Upper lobe of left lung (tissue), 4 donors: ENCODE measurements at regions not wholly inside any gene's neighbourhood (a gene's known extent, or its start where the extent isn't known, plus 50 kb on each side); places are given as distances from the start of the nearest gene placed in this dataset.

Experiments used
- POLR2A ChIP-seq, 4 donors: fragments of 450-650 bp; IDR thresholded peaks; one replicate each; pipeline ENCODE4 v1.5.1; 2016 to 2017; ENCODE audit warnings: antibody characterized with exemption in 4 of 4, mild to moderate bottlenecking in 2 of 4
- POLR2AphosphoS5 ChIP-seq, 2 donors: sonication (generic); formaldehyde crosslinking; IDR thresholded peaks; one replicate each; pipeline ENCODE4 v1.5.1; 2017; ENCODE audit warnings: antibody characterized with exemption in 2 of 2
- TF ChIP-seq, protein P1 (sequence below), 6 experiments: fragments of 450-650 bp in 4 of 6; fragments of 200-600 bp in 2 of 6; sonication (generic) in 2 of 6; IDR thresholded peaks; one replicate each; pipeline ENCODE4 v1.5.1; 2016 to 2019; ENCODE audit warnings: antibody characterized with exemption in 6 of 6

DNA sequence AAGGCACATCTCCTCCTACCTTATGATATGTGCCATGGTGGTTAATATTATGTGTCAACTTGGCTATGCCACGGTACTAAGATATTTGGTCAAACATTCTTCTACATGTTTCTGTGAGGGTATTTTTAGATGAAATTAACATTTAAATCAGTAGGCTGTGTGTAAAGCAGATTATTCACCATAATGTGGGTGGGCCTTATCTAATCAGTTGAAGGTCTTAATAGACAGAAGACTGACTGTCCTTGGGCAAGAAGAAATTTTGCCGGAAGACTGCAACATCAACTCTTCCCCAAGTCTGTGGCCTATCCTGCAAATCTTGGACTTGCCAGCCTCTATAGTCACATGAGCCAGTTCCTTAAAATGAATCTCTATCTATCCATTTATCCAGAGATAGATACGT, 380.1 kb upstream of the DDI1 start:
- TF ChIP-seq, protein P1, sequence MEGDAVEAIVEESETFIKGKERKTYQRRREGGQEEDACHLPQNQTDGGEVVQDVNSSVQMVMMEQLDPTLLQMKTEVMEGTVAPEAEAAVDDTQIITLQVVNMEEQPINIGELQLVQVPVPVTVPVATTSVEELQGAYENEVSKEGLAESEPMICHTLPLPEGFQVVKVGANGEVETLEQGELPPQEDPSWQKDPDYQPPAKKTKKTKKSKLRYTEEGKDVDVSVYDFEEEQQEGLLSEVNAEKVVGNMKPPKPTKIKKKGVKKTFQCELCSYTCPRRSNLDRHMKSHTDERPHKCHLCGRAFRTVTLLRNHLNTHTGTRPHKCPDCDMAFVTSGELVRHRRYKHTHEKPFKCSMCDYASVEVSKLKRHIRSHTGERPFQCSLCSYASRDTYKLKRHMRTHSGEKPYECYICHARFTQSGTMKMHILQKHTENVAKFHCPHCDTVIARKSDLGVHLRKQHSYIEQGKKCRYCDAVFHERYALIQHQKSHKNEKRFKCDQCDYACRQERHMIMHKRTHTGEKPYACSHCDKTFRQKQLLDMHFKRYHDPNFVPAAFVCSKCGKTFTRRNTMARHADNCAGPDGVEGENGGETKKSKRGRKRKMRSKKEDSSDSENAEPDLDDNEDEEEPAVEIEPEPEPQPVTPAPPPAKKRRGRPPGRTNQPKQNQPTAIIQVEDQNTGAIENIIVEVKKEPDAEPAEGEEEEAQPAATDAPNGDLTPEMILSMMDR (IDR thresholded peaks at IDR 0.05), result no peak
- no peak for TF ChIP-seq POLR2AphosphoS5 (IDR thresholded peaks at IDR 0.05)
- no peak for TF ChIP-seq POLR2A (IDR thresholded peaks at IDR 0.05)
